Cardiac muscle cell (in vitro differentiated cells and primary cell): ENCODE measurements at regions not wholly inside any gene's neighbourhood (a gene's known extent, or its start where the extent isn't known, plus 50 kb on each side); places are given as distances from the start of the nearest gene placed in this dataset.

Experiments
- DNase-seq, 2 donors: peaks; one replicate each; pipeline versions ENCODE4 v3.0.0 to v3.0.0-alpha.2; 2010 to 2017; ENCODE audit warnings: low read depth in 1 of 2, low spot score in 1 of 2
- H3K27ac ChIP-seq: fragments of 200-600 bp; sonication (generic); 2 replicates; pipeline ENCODE4 v1.5.1; 2016
- H3K27me3 ChIP-seq: fragments of 200-600 bp; sonication (generic); 2 replicates; pipeline ENCODE4 v1.6.0; 2016; ENCODE audit warnings: control low read depth
- H3K36me3 ChIP-seq: fragments of 200-600 bp; sonication (generic); 2 replicates; pipeline ENCODE4 v1.5.1; 2016; ENCODE audit warnings: control low read depth
- H3K4me1 ChIP-seq: fragments of 200-600 bp; sonication (generic); 2 replicates; pipeline ENCODE4 v1.8.1; 2017; ENCODE audit warnings: low read depth, mild to moderate bottlenecking, mixed run types
- H3K4me3 ChIP-seq: fragments of 200-600 bp; sonication (generic); 2 replicates; pipeline ENCODE4 v1.5.1; 2016; ENCODE audit warnings: mild to moderate bottlenecking
- H3K9me3 ChIP-seq: fragments of 200-600 bp; sonication (generic); 2 replicates; pipeline ENCODE4 v1.5.1; 2017; ENCODE audit warnings: low read depth, mild to moderate bottlenecking, control low read depth
- TF ChIP-seq, protein P1 (sequence below): IDR thresholded peaks from 2 replicates; pipeline ENCODE4 v1.5.1; 2012; ENCODE audit warnings: low read depth, mild to moderate bottlenecking, low read length

GRCh38 chr9:117957267-117957666, 253.1 kb downstream of the TLR4 start:
- Histone ChIP-seq H3K27ac (no peak overlapping the region), H3K9me3 (no peaks in the 10 kb centered on the region), H3K4me3 (no peak overlapping the region), H3K4me1 (no peaks in the 10 kb centered on the region), H3K36me3 (no peaks in the 10 kb centered on the region), H3K27me3 (no peaks in the 10 kb centered on the region)
- no peak for DNase-seq
- TF ChIP-seq, protein P1, sequence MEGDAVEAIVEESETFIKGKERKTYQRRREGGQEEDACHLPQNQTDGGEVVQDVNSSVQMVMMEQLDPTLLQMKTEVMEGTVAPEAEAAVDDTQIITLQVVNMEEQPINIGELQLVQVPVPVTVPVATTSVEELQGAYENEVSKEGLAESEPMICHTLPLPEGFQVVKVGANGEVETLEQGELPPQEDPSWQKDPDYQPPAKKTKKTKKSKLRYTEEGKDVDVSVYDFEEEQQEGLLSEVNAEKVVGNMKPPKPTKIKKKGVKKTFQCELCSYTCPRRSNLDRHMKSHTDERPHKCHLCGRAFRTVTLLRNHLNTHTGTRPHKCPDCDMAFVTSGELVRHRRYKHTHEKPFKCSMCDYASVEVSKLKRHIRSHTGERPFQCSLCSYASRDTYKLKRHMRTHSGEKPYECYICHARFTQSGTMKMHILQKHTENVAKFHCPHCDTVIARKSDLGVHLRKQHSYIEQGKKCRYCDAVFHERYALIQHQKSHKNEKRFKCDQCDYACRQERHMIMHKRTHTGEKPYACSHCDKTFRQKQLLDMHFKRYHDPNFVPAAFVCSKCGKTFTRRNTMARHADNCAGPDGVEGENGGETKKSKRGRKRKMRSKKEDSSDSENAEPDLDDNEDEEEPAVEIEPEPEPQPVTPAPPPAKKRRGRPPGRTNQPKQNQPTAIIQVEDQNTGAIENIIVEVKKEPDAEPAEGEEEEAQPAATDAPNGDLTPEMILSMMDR: no peak

DNA sequence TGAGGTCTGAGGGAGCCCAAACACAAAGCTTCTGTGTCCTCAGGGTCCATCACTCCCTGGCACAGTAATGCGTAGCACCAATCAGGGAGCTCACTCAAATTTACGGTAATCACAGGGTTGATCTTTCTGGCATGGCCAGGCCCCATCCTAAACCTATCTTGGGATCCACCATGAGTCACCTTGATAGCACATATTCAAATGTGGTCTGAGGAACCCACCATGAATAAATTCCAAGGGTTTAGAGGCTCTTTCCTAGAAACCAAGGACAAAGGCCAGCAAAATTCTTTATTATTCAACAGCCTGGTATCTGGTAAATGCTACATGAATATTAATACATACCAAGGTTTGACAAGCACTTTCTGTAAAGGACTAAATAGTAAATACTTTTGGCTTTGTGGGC, 254.5 kb downstream of the TLR4 start:
- DNase-seq: no peak
- Histone ChIP-seq H3K27me3 (no peaks in the 10 kb centered on the region), H3K27ac (no peak overlapping the region), H3K4me3 (no peak overlapping the region), H3K36me3 (no peaks in the 10 kb centered on the region), H3K9me3 (no peaks in the 10 kb centered on the region), H3K4me1 (no peaks in the 10 kb centered on the region)
- TF ChIP-seq, protein P1: no peak

DNA sequence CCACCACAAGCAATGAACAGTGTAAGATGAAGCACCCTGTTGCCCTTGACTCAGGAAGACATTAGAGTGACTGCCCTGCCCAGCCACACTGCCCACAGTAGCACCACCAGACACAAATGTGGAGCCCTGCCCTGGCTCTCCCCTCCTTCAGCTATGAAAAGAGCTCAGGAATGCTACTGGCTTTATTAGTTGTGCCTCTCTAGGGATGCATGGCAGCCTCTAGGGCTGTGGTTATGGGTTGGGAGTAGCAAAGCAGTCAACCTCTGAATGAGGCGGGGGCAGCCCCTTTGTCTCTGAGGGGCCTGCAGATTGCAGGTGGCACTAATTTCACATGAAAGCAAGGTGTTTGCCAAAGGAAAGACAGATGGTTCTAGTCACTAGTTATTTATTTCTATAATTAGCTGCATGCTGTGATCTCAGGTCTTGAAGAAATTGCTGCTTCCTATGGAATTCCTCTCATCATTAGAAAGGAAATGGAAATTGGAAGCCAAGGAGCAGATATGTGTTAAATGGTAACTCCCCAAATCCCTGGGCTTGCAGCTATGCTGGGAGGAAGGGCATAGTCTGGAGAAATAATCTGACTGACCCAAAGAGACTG, 259.4 kb downstream of the TLR4 start:
- Histone ChIP-seq H3K9me3 (no peaks in the 10 kb centered on the region), H3K36me3 (no peaks in the 10 kb centered on the region), H3K27ac (no peak overlapping the region), H3K27me3 (no peaks in the 10 kb centered on the region), H3K4me3 (no peak overlapping the region), H3K4me1 (no peaks in the 10 kb centered on the region)
- no peak for DNase-seq
- TF ChIP-seq, protein P1: no peak

DNA sequence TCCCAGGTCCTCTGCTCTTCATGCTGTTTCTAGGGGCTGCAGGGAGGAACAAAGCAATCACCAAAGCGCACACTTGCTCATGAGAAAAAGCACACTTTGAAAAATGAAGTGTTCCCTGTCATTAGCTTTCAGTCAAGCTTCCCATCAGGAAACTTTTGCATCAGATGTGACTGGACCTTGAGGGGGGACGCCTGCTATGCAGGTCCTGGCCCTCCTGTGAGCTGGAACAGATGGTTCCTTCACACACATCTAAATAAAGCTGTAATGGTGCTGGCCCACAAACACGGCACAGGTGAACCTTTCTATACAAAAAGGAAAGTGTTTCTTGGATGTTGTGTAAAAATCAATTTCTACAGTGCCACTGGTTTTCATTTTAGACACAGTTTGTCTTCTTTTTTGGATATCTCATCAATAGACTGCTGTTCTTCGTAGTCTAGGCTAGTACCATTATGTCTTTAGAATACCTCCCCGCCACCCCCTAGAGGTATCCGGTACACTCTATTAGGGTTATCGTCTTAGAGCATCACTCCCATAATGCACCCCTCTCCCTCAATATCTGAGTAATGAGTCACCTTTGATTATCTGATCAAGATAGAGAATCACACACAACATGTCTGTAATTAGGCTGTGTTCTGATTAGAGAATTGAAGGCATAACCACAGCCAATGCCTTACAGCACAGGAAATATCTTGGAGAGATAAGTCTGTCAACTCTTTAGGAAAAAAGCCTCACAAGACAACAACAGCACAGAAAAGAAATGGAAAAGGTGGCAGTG, 266.3 kb downstream of the TLR4 start:
- TF ChIP-seq, protein P1: no peak
- Histone ChIP-seq H3K4me3 (no peak overlapping the region), H3K27me3 (no peaks in the 10 kb centered on the region), H3K9me3 (no peaks in the 10 kb centered on the region), H3K27ac (no peak overlapping the region), H3K4me1 (no peaks in the 10 kb centered on the region), H3K36me3 (no peaks in the 10 kb centered on the region)
- no peak for DNase-seq

- TF ChIP-seq, protein P1: no peak
- Histone ChIP-seq H3K36me3 (no peaks in the 10 kb centered on the region), H3K27ac (no peak overlapping the region), H3K4me1 (no peaks in the 10 kb centered on the region), H3K9me3 (no peaks in the 10 kb centered on the region), H3K4me3 (no peak overlapping the region), H3K27me3 (no peaks in the 10 kb centered on the region)
- no peak for DNase-seq
These were observed 269.9 kb downstream of the TLR4 start for GRCh38 chr9:117974108-117974507.
